Cerebellar nuclear complex (tissue), 1 donor: ENCODE measurements at regions not wholly inside any gene's neighbourhood (a gene's known extent, or its start where the extent isn't known, plus 50 kb on each side); places are given as distances from the start of the nearest gene placed in this dataset.
"Not testable (repeated sequence)": the region's sequence is repeated elsewhere in the genome, so short reads cannot be mapped to it uniquely, and the experiment has no call there.

ENCODE experiments used
- DNase-seq, 2 experiments: peaks; one replicate each; lab custom pipeline; 2025; lab: John Stamatoyannopoulos, UW

DNA sequence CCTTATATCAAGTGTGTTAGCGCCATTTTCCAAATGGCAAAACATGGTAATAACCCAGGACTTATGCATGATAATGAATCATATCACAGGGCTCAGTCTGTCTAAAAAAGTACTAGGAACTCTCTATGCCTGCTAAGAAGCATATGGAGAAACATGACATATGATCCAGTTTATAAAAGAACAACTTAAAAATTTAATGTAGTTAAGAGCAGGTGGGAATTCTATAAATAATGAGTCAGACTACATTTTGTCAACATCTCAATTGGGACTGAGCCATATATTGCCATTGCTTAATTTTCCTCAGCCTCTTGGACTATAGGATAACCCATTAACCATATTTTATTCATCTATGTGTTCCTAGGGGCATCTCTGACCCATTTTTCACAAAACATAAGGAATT, 360.4 kb upstream of the AGA start:
- no peak for DNase-seq

DNA sequence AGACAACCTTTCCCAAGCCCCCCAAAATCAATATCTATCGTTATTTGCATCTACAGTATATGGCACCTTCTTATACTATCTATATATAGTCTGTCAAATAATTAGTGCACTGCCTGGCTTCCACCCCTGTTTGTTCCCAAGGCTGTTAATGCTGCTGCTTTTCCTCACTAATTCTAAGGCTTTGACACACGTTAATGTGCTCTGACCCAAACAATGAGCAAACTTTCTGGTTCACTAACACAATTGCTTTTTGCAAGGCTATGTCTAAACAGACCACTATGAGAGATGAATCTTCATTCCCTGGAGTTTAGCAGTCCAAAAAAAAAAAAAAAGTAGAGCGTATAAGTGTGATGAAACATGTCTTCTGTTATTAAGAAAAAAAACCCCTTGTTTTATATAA, 360.9 kb upstream of the AGA start:
- DNase-seq: no peak

DNA sequence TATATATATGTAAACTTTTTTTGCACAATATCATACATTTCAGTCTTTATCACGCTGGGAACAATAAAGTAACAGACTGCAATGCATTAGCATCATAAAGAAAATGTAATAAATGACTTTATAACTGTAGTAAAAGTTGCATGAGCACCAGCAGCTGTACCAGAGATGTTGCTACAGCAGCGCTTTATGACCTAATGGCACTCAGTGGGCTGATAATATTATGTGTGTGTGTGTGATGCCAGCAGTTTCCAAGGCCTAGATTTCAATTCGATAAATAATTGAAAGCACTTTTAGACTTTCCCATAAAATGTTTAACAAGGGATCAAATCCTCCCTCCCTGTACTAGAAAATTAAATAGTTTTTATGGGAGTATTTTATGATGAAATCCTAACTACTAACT, 367.6 kb upstream of the AGA start:
- no peak for DNase-seq

DNA sequence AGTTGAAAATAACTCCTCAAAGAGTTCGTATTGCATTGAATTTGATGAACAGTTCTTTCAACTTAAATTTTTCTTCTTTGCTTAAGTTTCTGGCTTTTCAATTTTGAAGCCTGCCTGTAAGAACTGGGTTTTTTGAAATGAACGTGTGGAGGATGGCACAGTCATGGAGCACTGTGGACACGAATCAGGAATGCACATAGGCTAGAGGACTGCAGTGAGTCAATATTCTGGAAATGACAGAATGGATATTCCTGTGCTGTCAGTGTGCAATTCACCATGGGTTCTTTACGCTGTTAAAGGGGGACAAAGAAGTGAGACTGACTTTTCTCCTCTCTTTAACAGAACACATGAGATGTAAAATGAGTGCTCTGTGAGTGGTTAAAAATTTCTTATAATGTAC, 368.0 kb upstream of the AGA start:
- no peak for DNase-seq

DNA sequence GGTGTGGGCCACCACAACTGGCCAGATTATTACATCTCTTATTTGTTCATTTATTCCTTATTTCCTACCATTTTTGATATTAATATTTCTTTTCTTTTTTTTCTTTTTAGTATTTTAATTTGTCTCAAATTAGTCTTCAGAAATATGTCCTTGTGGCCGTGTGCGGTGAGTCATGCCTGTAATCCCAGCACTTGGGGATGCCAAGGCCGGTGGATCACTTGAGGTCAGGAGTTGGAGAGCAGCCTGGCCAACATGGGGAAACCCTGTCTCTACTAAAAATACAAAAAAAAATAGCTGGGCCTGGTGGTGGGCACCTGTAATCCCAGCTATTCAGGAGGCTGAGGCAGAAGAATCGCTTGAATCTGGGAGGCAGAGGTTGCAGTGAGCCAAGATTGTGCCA, 376.2 kb upstream of the AGA start:
- not testable (repeated sequence) for DNase-seq

DNA sequence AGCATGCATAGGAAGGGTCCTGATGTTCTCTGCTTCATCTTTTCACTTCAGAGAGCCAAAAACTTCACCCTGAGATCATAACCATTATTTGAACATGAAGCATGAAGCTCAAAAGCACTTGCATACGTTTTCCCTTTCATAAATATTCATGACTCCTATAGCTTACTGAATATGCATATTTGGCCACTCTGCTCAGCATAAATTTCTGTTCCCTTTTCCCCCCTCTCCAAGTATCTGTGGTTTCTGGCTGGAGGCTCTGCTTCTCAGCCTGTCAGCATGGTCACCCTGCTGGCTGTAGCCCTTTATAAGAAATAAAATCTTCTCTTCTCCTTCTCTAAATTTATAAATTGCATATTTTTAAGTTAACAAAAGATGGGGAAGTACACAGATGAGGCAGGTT, 384.7 kb upstream of the AGA start:
- DNase-seq: no peak

DNA sequence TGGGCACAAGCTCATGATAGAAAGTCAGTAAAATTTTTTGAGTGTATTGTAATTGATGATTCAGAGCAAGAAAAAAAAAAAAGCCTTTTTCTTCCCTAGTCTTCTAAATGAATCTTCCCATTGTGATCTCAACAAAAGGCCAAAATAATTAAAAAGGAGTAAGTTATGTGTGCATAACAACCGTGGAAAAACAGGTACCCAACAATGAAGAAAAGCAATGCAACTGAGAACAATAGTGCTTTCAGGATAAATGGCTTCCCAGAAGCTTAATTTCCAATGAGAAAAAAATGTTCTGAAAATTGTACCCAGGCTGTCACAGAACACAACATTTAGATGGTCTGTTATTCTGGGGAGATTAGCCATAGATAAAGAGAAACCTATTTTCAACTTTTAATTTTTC, 399.0 kb upstream of the AGA start:
- no peak for DNase-seq

DNA sequence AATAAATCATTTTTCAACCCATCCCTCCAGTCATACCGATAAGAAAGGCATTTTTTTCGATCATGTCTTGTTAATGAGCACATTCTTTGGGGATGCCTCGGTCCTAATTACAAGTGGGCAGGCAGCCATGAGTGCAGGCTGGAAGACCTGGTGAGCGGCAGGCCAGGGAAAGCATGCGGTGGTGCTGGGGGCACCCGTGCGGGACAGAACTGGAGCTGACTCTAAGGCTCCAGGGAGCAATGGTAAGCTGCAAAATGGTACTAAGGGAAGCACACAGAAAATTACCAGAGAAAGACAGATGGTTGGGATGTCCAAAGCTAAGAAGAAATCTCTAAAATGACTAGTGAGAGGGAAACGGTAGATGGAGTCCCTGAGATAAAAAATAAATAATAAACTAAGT, 411.0 kb upstream of the AGA start:
- DNase-seq: no peak

DNA sequence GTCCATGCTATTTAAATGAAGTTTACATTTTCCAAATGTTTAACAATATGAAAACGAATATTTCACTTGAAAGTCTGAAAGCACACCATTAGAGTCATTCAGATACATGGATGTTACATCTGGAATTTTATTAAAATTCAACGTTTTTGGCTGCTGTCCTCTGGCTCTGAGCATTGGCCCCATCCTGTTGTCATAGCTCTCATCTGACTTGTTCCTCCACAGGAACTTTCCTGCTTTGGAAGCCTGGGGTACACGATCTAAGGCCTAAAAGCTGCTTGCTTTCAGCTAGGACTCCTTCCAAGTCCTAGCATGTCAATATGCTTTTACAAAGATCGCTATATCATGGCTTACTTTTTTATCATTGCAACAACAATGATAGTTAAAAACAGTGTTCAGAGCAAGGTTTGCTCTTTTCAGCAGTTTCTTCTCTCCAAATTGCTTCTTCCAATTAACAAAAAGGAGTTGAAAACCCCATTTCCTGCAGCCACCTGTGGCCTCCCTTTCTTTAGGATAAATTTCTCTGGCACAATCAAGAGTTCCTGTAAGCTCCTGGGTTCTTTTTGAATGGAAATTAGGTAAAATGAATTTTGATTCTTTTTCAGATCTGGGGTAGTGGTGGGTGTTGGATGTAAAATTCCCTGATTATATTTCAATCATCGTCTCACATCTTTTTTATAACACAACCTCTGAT, 413.4 kb upstream of the AGA start:
- DNase-seq: no peak

DNA sequence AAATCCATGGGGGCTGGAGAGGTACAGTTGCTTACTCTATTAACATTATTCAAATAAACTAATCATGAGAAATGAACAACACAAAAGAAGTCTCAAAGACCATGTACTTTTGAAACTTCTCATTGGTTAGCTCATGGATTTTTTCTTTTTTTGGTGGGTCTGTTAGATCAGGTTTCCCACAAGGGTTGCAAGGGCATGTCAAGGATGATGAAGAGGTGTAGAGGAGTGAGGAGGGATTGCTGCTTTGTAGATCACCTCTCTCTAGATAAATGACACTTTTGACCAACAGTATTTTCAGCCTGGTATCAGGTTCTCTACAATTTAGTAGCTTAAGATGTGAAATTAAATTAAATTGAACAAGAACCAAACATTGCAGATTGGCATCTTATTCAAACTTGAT, 417.9 kb upstream of the AGA start:
- DNase-seq: no peak

DNA sequence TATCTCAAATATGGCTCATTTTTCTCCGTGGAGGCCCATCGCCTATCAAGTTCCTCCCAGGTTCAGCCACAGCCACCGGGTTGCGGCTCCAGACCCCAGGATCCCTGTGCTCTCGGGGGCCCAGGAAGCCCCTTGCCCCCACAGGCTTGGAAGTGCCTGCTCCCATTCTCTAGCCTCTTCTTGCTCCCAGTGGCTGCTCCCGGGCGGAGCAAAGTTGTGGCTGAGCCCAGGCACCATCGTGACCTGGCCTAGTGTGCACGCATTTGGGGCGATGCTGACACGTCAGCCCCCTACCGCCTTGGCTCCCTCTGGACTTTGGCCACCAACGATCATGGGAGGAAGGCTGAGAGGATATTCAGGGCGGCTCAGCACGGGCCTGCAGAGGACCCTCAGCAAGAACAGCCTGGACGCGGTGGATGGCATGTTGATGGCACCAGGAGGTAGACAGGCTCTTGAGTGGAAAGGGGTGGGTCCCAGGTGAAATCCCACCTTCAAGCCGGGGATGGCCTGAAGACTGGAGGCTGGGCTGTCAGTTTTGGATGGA, 419.4 kb upstream of the AGA start:
- DNase-seq: no peak

DNA sequence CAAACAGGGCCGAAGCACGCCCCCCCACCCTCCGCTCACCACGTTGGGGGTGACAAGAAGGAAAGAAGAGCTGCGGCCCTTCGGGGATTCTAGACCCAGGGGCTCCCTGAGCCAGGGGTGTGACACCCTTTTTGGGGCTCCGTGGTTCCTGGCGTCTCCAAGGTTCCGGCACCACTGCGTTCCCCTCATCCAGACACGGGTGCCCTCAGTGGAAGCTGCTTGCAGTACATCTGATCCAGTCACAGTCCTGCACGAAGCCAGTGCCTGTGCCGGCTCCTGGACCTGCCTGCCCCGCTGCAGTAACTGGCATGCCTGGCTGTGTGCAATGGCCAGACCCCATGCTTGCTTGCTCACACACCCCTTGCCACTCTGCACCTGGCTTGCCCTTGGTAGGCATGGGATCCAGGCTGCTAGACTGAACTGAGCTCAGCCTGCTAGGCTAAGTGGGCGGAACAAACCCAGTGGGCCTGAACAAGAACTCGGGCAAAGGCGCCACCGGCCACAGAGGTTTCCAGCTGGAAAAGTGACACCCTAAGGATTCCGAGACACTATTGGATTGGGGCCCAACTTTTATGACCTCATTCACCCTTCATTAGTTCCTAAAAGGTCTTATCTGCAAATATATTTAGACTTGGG, 420.4 kb upstream of the AGA start:
- no peak for DNase-seq

DNA sequence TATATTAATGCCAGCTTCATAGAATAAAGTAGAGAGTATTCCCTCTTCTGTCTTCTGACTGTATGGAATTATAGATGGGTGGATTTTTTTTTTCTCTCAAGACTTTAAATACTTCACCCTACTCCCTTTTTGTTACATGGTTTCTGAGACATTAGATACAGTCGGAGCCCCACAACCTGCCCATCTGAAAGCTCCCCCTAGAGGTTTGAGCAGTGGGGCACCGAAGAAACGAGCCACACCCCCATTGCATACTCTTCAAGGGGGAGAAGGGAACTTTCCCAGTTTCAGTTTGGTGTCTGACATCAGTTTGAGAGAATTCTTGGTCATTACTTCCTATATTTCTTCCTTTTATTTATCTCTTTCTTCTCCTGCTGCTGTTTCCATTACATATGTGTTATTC, 437.6 kb upstream of the AGA start:
- DNase-seq: no peak

DNA sequence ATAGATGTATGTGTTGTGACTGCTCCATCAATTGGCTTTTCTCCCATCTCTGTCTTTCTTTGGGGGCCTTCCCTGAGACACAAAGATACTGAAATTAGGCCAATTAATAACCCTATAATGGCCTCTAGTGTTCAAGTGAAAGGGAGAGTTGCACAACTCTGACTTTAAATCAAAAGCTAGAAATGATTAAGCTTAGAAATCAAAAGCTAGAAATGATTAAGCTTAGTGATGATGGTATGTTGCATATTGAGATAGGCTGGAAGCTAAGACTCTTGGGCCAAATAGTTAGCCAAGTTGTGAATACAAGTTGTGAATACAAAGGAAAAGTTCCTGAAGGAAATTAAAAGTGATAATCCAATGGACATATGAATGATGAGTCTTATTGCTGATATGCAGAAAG, 452.9 kb upstream of the AGA start:
- DNase-seq: no peak

DNA sequence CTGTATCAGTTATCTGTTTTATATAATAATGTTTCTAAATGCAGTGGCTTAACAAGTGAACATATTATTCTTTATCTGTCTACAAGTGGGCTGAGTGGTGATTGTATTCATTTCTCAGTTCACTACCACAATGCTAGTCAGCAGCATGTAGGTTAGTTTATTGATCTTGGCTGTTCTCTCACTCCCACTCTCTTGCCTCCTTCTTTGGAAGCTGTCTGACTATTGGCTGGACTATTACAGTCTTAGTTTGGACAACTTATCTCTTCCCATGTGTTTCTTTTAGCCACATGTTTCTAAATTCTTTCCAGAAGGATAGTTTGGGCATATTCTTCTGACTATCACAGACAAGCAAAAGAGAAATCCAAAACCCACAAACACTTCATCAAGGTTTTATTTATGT, 459.5 kb upstream of the AGA start:
- no peak for DNase-seq

DNA sequence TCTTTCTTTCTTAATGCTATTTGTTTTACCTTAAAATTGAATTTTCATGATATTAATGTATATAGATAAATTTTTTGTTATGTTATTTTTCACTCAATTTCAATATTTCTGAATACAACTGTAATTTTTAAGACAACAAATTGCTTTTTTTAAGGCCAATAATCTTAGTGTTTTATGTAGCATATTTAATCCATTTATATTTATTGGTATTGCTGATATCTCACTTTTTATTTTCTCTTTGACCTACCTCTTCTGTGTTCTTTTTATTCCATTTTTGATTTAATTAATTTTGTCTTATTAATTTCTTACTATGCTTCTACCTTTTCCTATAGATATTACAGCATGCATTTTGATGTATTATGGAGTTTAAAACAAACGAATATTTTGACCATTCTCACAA, 460.1 kb upstream of the AGA start:
- DNase-seq: no peak

DNA sequence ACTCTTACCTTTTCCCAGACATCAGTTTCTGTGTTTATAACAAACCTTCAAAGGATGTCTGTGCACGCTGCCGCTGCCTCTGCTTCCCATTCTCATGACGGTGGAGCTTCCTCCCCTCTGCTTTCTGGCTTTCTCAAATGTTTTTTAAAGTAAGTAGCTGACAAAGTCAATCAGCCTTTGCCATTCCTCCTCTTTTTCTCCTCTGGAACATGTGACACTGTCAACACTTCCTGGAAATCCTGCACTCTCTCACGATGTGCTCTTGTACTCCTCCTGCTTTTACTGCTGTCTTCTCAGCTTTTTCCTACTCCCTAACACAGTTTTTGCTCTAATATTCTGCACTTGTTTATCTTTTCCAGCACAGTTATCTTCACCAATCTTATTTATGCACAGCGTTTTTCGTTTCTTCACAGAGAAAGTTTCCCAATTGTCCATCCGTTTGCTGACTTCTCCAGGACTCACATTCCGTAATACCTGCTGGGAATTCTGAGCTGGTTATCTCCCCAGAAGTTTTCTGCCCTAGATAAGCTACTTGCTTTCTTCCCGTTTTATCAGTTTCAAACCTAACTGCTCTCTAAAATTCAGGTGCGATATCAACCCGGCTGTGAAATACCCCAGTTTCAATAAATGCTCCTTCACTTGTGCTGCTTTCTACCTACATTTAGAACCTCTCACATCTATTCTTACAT, 465.6 kb upstream of the AGA start:
- DNase-seq: no peak

DNA sequence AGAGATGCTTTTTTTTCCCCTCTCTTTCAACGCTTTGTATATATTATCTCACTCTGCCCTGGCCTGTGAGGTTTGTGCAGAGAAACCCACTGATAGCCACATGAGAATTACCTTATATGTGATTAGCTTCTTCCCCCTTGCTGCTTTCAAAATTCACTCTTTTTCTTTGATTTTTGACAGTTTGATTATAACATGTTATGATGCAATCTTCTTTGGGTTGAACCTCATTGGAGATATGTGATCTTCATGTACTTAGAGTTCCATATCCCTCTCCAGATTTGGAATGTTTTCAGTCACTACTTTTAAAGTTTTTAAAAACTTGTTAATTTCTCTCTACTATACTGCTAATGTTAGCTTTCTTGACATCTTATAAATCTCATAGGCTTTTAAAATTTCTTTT, 479.5 kb upstream of the AGA start:
- DNase-seq: no peak

DNA sequence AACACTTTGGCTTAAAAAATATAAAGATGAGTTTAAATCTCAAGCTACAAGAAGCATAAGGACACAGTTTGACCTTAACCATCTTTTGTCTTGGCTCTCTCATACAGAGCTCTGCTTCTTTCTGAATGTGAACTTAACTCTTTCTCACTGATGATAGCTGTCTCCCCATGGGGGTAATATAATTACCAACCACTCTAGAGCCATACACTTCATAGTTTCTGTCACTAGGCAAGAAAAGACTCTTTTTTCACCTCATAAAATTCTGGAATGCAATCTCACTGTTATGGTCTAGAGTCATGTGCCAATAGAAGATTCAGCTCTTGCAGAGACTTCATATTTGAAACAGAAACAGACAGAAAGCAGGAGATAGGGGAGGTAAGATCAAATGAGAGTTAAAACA, 481.7 kb upstream of the AGA start:
- no peak for DNase-seq

DNA sequence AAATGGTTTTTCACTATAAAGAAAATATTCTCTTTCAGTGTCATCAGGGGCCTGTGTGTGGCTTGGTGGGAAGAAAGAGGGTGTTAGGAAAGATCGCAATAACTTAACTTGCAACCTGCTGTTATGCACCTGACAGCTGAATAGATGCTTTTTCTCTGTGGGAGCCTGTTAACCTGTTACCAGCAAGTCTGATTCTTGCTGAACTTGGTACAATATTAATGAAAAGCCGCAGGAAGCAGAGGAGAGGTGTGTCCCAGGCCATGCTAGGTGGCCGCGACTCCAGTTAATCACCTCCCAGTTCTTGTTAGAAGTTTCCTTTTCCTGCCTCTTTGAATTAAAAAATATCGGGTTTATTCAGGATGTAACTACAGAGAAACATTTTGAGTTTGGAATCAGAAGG, 494.8 kb upstream of the AGA start:
- DNase-seq: no peak

DNA sequence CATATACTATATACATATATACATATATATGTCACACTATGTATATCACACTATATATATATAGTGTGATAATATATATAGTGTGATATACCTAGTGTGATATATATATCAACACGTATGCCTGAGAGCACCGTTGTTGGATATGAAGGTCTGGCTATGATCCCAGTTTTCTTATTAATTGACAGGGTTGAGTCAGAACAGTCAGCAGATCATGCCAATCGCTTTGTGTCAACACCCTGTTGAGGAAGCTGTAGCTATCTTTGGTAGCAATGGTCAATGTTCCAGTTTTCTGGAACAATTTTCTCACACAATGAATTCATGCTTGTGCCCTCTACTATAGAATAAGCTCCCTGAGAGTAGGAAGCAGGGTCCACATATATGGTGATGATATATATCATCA, 496.0 kb upstream of the AGA start:
- no peak for DNase-seq

DNA sequence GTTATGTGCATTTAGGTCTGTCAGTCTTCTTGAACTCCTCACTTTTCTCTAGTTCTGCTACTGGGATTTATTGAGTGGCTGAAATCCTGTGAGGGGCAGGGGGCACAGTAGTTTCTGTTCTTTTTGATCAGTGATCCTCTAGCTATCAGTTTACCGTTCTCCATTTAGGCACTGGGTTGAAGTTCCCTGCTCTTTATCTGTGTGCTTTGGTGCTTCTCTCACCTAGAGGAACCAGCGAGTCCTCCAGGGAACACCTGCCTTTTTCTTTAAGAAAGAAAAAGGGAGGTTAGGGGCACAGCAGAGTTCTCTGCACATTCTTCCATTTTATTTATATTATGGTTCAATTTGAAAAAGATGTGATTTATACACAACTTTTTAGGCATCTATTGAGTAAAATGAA, 503.0 kb upstream of the AGA start:
- no peak for DNase-seq

DNA sequence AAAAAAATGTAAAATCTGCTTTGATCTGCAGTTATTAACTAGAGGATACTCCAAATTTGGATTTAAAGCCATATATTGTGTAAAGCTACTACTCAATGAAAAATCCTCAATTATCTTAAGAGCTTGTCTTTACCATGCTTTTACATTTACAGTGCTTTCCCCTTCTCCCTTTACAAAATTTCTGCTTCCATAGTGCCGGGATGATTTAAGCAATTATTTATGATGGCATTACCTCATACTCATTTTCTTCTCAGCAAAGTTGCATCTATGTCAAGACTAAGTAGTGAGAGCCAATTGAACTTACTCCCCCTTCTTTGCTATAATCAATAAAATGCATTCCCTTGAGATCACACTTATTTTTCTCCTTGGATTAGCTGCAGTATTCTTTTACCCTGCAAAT, 505.4 kb upstream of the AGA start:
- no peak for DNase-seq
